ENCODE measurements at regions not wholly inside any gene's neighbourhood (a gene's known extent, or its start where the extent isn't known, plus 50 kb on each side); places are given as distances from the start of the nearest gene placed in this dataset.

DNA sequence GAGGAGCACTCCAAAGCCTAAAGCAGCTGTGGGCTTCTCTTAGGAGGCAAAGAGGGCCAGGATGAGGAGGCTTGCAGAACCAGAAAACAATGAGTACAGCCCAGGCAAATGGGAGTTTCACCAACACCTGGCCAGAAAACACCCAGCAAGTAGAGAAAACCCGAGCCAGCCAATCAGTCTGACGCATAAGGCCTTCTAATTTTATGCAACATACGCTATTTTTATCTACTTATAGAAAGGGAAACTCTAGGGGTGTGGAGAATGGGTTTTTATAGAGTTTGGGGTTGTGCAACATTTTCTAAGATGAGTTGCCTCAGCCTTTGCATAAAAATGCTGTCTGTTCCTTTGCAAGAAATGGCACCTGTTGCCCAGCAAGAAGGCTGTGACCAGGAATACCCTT is 529.0 kb upstream of the CDH5 start:
- Histone ChIP-seq H3K4me3 (ENCODE audit: low read depth, low read length) (no peak overlapping the region), H3K9me3 (ENCODE audit: control insufficient read depth, insufficient read depth, low read length) (no peaks in the 10 kb centered on the region), H3K9ac (ENCODE audit: low read depth, low read length) (no peak overlapping the region), H3K36me3 (ENCODE audit: control insufficient read depth, insufficient read depth, low read length) (no peaks in the 10 kb centered on the region), H3K27ac (ENCODE audit: low read depth, low read length) (no peak overlapping the region), H3K27me3 (ENCODE audit: control insufficient read depth, insufficient read depth, low read length) (no peaks in the 10 kb centered on the region), H3K4me1 (ENCODE audit: control insufficient read depth, insufficient read depth, low read length) (no peaks in the 10 kb centered on the region)

DNA sequence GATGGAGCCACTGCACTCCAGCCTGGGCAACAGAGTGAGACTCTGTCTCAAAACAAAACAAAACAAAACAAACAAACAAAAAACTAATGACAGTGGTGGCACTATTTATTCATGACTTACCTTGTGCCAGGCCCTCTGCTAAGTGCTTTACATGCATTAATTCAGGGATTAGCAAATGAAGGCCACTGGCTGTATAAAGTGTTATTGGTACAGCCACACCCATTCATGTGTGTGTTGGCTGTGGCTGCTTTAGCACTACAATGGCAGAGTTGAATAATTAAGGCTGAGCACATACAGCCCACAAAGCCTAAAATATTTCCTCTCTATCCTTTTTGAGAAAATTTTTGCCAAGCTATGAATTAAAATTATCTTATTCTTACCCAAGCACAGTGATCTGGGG is 531.8 kb upstream of the CDH5 start:
- H3K36me3 ChIP-seq (ENCODE audit: control insufficient read depth, insufficient read depth, low read length), result no peaks in the 10 kb centered on the region
- H3K4me3 ChIP-seq (ENCODE audit: low read depth, low read length), result no peak overlapping the region
- no peak overlapping the region for H3K27ac ChIP-seq (ENCODE audit: low read depth, low read length)
- H3K9me3 ChIP-seq (ENCODE audit: control insufficient read depth, insufficient read depth, low read length), result no peaks in the 10 kb centered on the region
- no peaks in the 10 kb centered on the region for H3K27me3 ChIP-seq (ENCODE audit: control insufficient read depth, insufficient read depth, low read length)
- no peaks in the 10 kb centered on the region for H3K4me1 ChIP-seq (ENCODE audit: control insufficient read depth, insufficient read depth, low read length)
- no peak overlapping the region for H3K9ac ChIP-seq (ENCODE audit: low read depth, low read length)

DNA sequence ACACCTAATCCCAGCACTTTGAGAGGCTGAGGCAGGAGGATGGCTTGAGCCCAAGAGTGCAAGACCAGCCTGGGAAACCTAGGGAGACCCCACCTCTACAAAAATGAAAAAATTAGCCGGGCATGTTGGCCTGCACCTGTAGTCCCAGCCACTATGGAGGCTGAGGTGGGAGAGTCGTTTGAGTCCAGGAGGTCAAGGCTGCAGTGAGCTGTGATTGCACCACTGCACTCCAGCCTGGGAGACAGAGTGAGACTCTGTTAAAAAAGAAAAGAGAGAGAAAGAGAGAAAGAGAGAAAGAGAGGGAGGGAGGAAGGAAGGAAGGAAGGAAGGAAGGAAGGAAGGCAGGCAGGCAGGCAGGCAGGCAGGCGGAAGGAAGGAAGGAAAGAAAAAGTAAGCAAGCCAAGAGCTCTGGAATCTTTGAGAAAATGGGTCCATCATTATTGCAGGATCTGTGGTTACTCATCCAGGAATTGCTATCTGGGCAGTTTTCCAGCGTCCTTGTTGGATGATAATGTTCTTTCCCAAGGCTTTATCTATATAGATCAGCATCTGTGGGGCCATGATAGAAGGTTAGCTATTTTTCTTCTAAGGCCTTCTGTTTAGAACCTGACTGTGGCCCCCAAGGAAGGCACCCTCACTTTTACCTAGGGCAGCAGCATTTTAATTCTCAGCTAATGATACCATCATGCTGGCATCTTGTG is 533.2 kb upstream of the CDH5 start:
- no peaks in the 10 kb centered on the region for H3K4me1 ChIP-seq (ENCODE audit: control insufficient read depth, insufficient read depth, low read length)
- no peak overlapping the region for H3K9ac ChIP-seq (ENCODE audit: low read depth, low read length)
- no peaks in the 10 kb centered on the region for H3K36me3 ChIP-seq (ENCODE audit: control insufficient read depth, insufficient read depth, low read length)
- no peak overlapping the region for H3K27ac ChIP-seq (ENCODE audit: low read depth, low read length)
- no peak overlapping the region for H3K4me3 ChIP-seq (ENCODE audit: low read depth, low read length)
- no peaks in the 10 kb centered on the region for H3K9me3 ChIP-seq (ENCODE audit: control insufficient read depth, insufficient read depth, low read length)
- no peaks in the 10 kb centered on the region for H3K27me3 ChIP-seq (ENCODE audit: control insufficient read depth, insufficient read depth, low read length)

DNA sequence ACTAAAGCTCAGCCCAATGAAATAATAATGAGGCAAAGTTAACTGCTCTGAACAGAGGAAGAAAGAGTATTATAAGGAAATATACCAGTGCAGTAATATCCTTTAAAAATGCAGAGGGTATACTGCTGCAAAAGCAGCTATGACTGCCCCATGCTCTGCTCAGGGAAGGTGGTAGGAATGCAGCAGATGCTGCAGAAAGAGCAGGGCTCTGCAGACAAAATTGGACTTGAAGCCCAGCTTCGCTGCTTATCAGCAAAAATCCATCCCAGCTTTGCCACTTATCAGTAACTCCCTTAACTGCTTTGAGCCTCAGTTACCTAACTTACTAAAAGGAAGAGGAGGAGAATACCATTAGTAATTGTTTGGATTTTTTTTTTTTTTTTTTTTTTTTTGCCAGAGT is 533.8 kb upstream of the CDH5 start:
- no peaks in the 10 kb centered on the region for H3K4me1 ChIP-seq (ENCODE audit: control insufficient read depth, insufficient read depth, low read length)
- H3K9me3 ChIP-seq (ENCODE audit: control insufficient read depth, insufficient read depth, low read length), result no peaks in the 10 kb centered on the region
- no peak overlapping the region for H3K4me3 ChIP-seq (ENCODE audit: low read depth, low read length)
- no peaks in the 10 kb centered on the region for H3K27me3 ChIP-seq (ENCODE audit: control insufficient read depth, insufficient read depth, low read length)
- H3K9ac ChIP-seq (ENCODE audit: low read depth, low read length), result no peak overlapping the region
- no peaks in the 10 kb centered on the region for H3K36me3 ChIP-seq (ENCODE audit: control insufficient read depth, insufficient read depth, low read length)
- no peak overlapping the region for H3K27ac ChIP-seq (ENCODE audit: low read depth, low read length)

DNA sequence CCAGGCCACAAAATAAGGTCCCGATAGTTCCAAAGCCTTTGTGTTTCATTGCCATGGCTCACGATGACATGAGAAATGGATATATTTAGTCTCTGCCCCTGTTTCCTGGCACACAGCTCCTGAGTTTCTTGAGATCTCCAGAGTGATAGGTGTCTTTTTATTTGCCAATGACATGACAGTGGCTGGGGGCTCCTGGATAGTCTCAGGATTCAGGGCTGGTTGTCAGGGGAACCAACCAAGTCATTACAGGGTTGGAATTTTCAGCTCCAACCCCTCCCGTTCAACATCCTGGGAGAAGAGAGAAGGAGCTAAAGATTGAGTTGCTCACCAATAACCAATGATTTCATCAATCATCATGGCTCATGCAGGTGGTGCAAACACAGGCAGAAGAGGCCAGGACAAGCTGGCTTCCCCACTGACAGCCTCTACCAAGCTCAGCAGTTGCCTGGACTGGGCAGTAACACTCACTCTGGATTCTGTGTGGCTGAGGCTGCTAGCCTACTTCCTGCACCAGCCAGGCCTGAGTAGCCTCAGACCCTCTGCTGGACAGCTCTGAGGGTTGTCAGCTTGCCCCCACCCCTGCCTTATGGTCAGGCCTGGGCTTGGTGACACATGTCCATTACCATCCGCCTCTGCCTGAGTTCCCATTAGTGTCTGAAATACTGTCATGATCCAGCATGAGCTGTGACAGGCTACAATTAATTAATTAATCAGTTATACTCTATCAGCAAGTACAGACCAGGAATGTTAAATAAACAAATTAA is 534.4 kb upstream of the CDH5 start:
- H3K27ac ChIP-seq (ENCODE audit: low read depth, low read length), result no peak overlapping the region
- no peak overlapping the region for H3K9ac ChIP-seq (ENCODE audit: low read depth, low read length)
- no peaks in the 10 kb centered on the region for H3K27me3 ChIP-seq (ENCODE audit: control insufficient read depth, insufficient read depth, low read length)
- no peaks in the 10 kb centered on the region for H3K9me3 ChIP-seq (ENCODE audit: control insufficient read depth, insufficient read depth, low read length)
- no peaks in the 10 kb centered on the region for H3K4me1 ChIP-seq (ENCODE audit: control insufficient read depth, insufficient read depth, low read length)
- H3K4me3 ChIP-seq (ENCODE audit: low read depth, low read length), result no peak overlapping the region
- H3K36me3 ChIP-seq (ENCODE audit: control insufficient read depth, insufficient read depth, low read length), result no peaks in the 10 kb centered on the region

DNA sequence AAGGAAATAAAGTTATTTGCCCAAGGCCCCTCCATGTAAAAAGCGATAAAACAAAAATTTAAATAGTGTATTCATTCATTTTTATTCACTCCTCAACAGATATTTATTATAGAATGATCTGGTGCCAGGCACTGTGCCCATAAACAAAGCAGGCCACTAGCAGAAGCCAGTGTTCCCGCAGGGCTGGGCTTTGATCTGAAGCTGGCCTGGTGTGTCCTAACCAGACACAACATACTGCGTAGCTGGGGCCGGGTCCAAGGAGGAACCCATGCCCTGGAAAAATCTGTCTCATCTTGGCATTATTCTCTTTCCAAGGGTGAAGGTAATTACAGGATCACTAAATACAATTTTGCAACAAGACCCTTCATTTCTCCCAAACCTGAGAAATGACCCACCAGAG is 537.4 kb upstream of the CDH5 start:
- Histone ChIP-seq H3K36me3 (ENCODE audit: control insufficient read depth, insufficient read depth, low read length) (no peaks in the 10 kb centered on the region), H3K9me3 (ENCODE audit: control insufficient read depth, insufficient read depth, low read length) (no peaks in the 10 kb centered on the region), H3K4me1 (ENCODE audit: control insufficient read depth, insufficient read depth, low read length) (0 out of 2 replicates have a peak, but pooled peaks cover 6% of the 10 kb centered on the region), H3K4me3 (ENCODE audit: low read depth, low read length) (no peak overlapping the region), H3K9ac (ENCODE audit: low read depth, low read length) (no peak overlapping the region), H3K27ac (ENCODE audit: low read depth, low read length) (no peak overlapping the region), H3K27me3 (ENCODE audit: control insufficient read depth, insufficient read depth, low read length) (no peaks in the 10 kb centered on the region)

DNA sequence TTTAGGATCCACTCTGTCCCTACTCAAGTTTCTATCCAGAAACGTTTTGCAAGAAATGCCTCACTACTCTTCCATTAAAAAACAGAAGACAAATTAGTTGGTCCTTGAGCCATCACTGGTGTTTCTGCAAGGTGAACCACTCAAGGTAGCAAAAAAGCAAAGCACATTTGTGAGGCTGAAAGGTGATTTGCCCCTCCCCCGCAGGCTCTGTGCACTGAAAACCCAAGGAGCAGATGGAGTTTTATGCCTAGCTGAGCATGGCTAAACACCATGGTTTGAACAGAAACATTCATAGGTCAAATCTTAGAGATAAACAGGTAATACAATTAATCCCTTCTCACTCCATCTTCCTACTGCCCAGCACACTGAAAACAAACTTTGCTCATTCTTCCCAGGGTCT is 538.2 kb upstream of the CDH5 start:
- Histone ChIP-seq H3K27ac (ENCODE audit: low read depth, low read length) (no peak overlapping the region), H3K9ac (ENCODE audit: low read depth, low read length) (no peak overlapping the region), H3K36me3 (ENCODE audit: control insufficient read depth, insufficient read depth, low read length) (no peaks in the 10 kb centered on the region), H3K9me3 (ENCODE audit: control insufficient read depth, insufficient read depth, low read length) (no peaks in the 10 kb centered on the region), H3K4me1 (ENCODE audit: control insufficient read depth, insufficient read depth, low read length) (0 out of 2 replicates have a peak, but pooled peaks cover 6% of the 10 kb centered on the region), H3K4me3 (ENCODE audit: low read depth, low read length) (no peak overlapping the region), H3K27me3 (ENCODE audit: control insufficient read depth, insufficient read depth, low read length) (no peaks in the 10 kb centered on the region)

DNA sequence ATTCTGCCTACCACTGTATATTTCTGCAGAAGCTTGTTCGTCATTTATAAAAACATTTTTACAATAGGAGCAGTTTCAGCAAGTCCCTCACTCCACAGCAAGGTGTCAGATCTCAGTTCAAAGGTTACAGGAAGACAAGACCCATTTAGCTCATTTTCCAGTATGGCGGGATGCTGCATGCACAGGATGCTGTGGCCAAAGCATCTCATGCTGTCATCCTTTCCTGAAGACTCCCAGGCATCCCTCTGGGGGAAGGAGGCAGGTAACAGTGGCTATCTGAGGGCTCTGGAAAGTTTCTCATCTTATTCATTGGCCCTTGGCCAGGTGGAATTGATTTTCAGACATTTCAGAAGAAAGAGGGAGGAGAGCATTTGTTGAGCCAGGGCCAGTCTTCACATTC is 539.3 kb upstream of the CDH5 start:
- Histone ChIP-seq H3K4me1 (ENCODE audit: control insufficient read depth, insufficient read depth, low read length) (0 out of 2 replicates have a peak, but pooled peaks cover 6% of the 10 kb centered on the region), H3K27me3 (ENCODE audit: control insufficient read depth, insufficient read depth, low read length) (no peaks in the 10 kb centered on the region), H3K4me3 (ENCODE audit: low read depth, low read length) (no peak overlapping the region), H3K9ac (ENCODE audit: low read depth, low read length) (no peak overlapping the region), H3K9me3 (ENCODE audit: control insufficient read depth, insufficient read depth, low read length) (no peaks in the 10 kb centered on the region), H3K27ac (ENCODE audit: low read depth, low read length) (no peak overlapping the region), H3K36me3 (ENCODE audit: control insufficient read depth, insufficient read depth, low read length) (no peaks in the 10 kb centered on the region)

DNA sequence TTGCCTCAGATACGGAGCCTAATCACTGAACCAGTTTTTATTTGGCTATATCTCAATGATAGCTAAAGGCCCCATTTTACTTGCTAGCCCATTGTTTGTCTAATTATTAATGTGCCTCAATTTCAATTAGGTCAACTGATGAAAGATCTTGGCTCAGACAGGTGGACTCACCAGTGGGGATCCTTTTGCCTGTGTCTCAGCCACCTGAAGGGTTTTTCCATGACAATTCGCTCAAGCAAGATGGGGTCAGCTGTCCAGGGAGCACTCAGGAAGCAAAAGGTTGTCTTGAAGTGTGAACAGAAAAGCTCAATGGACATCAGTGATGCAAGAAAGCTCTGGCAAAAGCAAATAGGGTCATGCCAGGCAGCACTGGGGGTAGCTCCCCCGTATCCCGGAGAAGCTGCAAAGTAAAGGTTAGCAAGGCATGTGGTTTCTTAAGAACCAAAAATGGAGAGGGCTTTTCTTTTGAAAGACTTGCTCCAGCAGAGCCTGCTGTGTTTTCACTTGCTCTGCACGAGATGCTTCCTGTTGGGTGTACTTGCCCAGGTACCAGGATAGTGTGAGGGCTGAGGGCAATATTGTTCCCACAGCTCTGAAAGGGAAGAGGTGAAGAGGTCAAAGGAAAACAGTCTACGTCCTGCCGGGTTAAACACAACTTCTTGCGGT is 541.2 kb upstream of the CDH5 start:
- Histone ChIP-seq H3K9me3 (ENCODE audit: control insufficient read depth, insufficient read depth, low read length) (no peaks in the 10 kb centered on the region), H3K36me3 (ENCODE audit: control insufficient read depth, insufficient read depth, low read length) (no peaks in the 10 kb centered on the region), H3K9ac (ENCODE audit: low read depth, low read length) (no peak overlapping the region), H3K27ac (ENCODE audit: low read depth, low read length) (no peak overlapping the region), H3K27me3 (ENCODE audit: control insufficient read depth, insufficient read depth, low read length) (no peaks in the 10 kb centered on the region), H3K4me1 (ENCODE audit: control insufficient read depth, insufficient read depth, low read length) (0 out of 2 replicates have a peak, but pooled peaks cover 6% of the 10 kb centered on the region), H3K4me3 (ENCODE audit: low read depth, low read length) (no peak overlapping the region)

DNA sequence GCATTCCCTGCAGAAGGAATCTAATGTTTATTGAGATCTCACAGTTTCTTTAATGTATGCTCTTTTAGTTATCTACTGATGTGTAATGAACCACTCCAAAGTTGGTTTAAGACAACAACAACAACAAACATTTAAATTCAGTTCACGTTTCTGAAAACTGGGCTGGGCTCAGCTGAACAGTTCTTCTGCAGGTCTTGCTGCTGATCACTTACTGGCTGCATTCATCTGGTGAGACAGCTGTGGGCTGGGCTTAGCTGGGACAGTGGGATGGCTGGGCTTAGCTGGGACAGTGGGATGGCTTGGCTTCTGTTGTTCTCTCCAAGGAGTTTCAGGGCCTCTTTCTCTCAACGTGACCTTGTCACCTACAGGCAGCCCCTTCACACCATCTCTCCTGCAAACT is 544.3 kb upstream of the CDH5 start:
- H3K4me3 ChIP-seq (ENCODE audit: low read depth, low read length), result no peak overlapping the region

More for the DNA sequence above, 544.3 kb upstream of the CDH5 start:
- no peak overlapping the region for H3K9ac ChIP-seq (ENCODE audit: low read depth, low read length)
- H3K27ac ChIP-seq (ENCODE audit: low read depth, low read length), result no peak overlapping the region
- no peaks in the 10 kb centered on the region for H3K9me3 ChIP-seq (ENCODE audit: control insufficient read depth, insufficient read depth, low read length)
- H3K27me3 ChIP-seq (ENCODE audit: control insufficient read depth, insufficient read depth, low read length), result no peaks in the 10 kb centered on the region
- no peaks in the 10 kb centered on the region for H3K36me3 ChIP-seq (ENCODE audit: control insufficient read depth, insufficient read depth, low read length)
- peaks cover 14% of the 10 kb centered on the region for H3K4me1 ChIP-seq (ENCODE audit: control insufficient read depth, insufficient read depth, low read length)

All from HUES48 (cell line).